Muscle layer of duodenum (tissue), 2 donors: ENCODE measurements at regions not wholly inside any gene's neighbourhood (a gene's known extent, or its start where the extent isn't known, plus 50 kb on each side); places are given as distances from the start of the nearest gene placed in this dataset.

ENCODE experiments used
- H3K27ac ChIP-seq: one replicate; pipeline ENCODE4 v1.7.0; 2013; ENCODE audit warnings: mild to moderate bottlenecking, low read length
- H3K27me3 ChIP-seq: one replicate; pipeline ENCODE4 v1.7.0; 2013; ENCODE audit warnings: low read depth, mild to moderate bottlenecking, control low read depth, low read length
- H3K36me3 ChIP-seq, 2 donors: one replicate each; pipeline ENCODE4 v1.7.0; 2013; ENCODE audit warnings: low read length in 2 of 2, control low read depth in 1 of 2, mild to moderate bottlenecking in 1 of 2; ENCODE audit not compliant: insufficient read depth in 2 of 2, control insufficient read depth in 1 of 2
- H3K4me1 ChIP-seq, 2 donors: one replicate each; pipeline ENCODE4 v1.7.0; 2013; ENCODE audit warnings: low read length in 2 of 2, mild to moderate bottlenecking in 2 of 2, control low read depth in 1 of 2, moderate library complexity in 1 of 2; ENCODE audit not compliant: insufficient read depth in 2 of 2, control insufficient read depth in 1 of 2
- H3K4me3 ChIP-seq, 2 donors: one replicate each; pipeline ENCODE4 v1.7.0; 2013; ENCODE audit warnings: low read length in 2 of 2, low read depth in 1 of 2, mild to moderate bottlenecking in 1 of 2
- H3K9me3 ChIP-seq, 2 donors: one replicate each; pipeline ENCODE4 v1.7.0; 2013; ENCODE audit warnings: low read length in 2 of 2, control low read depth in 1 of 2, mild to moderate bottlenecking in 1 of 2; ENCODE audit not compliant: control insufficient read depth in 1 of 2
- donor health status: healthy.

DNA sequence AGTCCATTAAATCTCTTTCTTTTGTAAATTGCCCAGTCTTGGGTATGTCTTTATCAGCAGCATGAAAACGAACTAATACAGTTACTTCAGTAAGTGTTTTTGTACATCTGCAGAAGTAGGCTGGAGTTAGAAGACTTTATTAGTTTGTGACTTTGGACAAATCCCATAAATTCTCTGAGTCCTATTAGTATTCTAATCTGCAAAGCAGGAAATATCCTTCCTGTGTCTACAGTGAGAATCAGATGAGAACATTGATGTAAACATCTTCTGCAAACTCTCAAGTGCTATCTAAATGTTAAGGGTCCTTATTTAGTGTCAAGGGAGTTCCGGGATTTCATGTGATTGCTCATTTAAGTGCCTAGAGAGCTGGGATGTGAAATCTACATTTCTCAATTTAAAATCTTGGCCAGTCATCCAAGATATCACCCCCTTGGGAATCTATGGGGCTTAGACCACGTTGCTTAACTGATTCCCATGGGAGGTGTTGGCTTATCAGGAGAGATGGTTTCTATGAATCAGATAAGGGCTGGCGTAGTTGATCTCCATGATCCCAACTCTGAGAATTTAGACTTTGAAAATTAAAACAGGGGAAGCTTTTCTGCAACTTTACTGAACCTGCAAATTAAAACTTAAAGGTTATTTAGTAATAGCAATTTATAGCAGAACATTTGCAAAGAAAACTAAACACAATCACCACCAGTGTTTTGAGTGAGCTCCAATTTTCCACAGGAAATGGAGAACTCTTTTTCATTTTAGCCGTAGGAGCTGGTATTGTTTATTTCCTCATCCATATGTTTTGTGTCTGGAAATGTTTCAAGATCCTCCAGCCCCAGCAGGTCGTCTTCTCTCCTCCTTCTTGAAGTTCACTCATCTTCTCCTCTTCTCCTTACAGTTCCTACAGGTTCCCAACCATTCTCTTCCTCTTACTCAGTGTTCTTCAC is 241.6 kb upstream of the CD180 start:
- Histone ChIP-seq H3K36me3 (no peaks in the 10 kb centered on the region), H3K4me1 (no peaks in the 10 kb centered on the region), H3K27me3 (no peaks in the 10 kb centered on the region), H3K9me3 (no peaks in the 10 kb centered on the region), H3K4me3 (no peak overlapping the region), H3K27ac (no peak overlapping the region)

DNA sequence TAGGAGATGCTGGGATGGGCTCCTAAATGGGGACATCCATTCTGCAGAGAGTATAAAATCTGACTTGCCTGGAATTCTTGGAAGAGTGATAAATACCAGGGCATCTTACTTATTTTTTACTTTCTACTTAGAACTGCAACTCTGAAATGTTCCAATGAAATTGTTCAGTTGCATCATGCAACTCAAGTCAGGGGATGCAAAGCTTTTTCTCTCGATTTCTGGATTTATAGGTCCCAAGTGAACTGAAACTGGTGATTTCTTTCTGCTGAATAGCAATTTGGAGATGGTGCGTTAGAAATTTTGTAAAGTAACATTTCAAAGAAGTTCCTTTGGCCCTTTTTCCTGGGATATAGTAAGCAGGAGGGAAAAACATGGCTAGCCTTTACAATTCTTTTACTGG is 238.4 kb upstream of the CD180 start:
- H3K4me1 ChIP-seq = no peaks in the 10 kb centered on the region
- H3K27me3 ChIP-seq = no peaks in the 10 kb centered on the region
- H3K4me3 ChIP-seq = no peak overlapping the region
- H3K9me3 ChIP-seq = no peaks in the 10 kb centered on the region
- no peaks in the 10 kb centered on the region for H3K36me3 ChIP-seq
- no peak overlapping the region for H3K27ac ChIP-seq

DNA sequence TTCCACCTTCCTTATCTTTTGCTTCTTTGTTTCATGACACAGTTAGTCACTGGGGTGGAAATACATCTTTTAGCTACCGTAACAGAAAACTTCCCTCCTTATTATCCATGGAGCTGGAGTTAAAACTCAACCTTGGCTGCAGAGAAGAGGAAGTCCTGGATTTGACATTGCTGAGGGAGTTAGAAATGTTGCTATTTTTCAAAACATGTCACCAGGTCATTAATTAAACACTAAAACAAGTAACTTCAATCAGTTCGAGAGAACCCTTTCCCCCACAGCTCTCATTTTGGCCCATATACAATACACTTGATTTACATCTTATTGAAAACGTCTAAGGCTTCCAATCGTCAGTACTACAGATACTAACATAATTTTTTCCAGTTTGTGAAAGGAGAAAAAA is 237.9 kb upstream of the CD180 start:
- Histone ChIP-seq H3K27me3 (no peaks in the 10 kb centered on the region), H3K4me1 (no peaks in the 10 kb centered on the region), H3K27ac (no peak overlapping the region), H3K4me3 (no peak overlapping the region), H3K9me3 (no peaks in the 10 kb centered on the region), H3K36me3 (no peaks in the 10 kb centered on the region)

DNA sequence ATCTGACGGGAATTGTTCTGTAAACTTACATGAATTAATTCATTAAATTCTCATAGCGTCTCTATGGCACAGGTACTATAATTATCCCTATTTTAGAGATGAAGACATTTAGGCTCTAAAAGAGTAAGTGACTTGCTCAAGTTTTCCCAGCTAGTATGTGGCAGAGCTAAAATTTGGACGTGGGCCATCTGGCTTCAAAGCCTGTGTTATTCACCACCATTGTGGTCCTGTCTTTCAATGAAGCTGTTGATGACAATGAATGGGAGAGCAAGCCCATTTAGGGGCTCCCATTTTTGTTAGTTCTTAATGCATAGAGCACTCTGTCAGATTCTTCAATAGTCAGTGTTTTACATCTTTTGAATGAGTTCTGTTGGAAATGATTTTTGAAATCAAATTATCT is 236.0 kb upstream of the CD180 start:
- Histone ChIP-seq H3K36me3 (no peaks in the 10 kb centered on the region), H3K4me3 (no peak overlapping the region), H3K27ac (no peak overlapping the region), H3K4me1 (no peaks in the 10 kb centered on the region), H3K27me3 (no peaks in the 10 kb centered on the region), H3K9me3 (no peaks in the 10 kb centered on the region)

DNA sequence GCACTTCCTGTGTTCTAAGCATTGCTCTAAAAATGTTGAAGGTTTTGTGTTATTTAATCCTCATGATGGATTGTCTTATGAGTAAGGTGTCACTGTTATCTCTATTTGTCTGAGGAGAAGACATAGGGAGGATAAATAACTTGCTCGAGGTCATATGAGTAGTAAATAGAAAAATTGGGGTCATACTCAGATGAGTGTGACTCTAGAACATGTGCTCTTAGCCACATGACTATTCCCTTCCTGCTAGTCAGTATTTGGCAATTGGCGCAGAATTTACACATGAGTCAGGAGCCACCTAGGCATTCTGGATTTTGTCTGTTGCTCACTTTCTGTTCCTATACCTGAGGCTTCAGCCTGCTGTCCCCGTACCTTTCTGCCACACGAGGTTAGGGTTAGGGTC is 234.6 kb upstream of the CD180 start:
- H3K36me3 ChIP-seq = no peaks in the 10 kb centered on the region
- H3K9me3 ChIP-seq = no peaks in the 10 kb centered on the region
- no peaks in the 10 kb centered on the region for H3K4me1 ChIP-seq
- H3K4me3 ChIP-seq = no peak overlapping the region
- no peaks in the 10 kb centered on the region for H3K27me3 ChIP-seq
- no peak overlapping the region for H3K27ac ChIP-seq

DNA sequence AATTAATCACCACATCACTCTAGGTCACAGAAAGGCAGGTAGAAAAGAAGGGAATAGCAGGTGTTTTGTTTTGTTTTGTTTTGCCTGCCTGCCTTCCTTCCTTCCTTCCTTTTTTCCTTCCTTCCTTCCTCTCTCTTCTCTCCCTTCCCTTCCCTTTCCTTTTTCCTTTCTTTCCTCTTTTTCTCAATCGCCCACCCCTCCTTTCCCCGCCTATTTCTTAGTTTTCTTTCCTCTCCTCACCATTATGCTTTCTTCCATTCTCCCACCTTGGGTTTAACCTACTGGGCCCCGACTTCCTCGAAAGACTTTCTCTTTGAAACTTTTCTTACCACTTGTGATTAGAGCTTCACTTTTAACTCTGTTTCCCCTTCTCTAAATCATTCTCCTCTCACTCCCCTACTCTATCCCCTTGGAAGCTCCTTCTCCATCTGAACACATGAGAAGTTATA is 231.3 kb upstream of the CD180 start:
- H3K27me3 ChIP-seq = no peaks in the 10 kb centered on the region
- H3K4me1 ChIP-seq = no peaks in the 10 kb centered on the region
- no peak overlapping the region for H3K4me3 ChIP-seq
- no peaks in the 10 kb centered on the region for H3K9me3 ChIP-seq
- H3K27ac ChIP-seq = no peak overlapping the region
- H3K36me3 ChIP-seq = no peaks in the 10 kb centered on the region

DNA sequence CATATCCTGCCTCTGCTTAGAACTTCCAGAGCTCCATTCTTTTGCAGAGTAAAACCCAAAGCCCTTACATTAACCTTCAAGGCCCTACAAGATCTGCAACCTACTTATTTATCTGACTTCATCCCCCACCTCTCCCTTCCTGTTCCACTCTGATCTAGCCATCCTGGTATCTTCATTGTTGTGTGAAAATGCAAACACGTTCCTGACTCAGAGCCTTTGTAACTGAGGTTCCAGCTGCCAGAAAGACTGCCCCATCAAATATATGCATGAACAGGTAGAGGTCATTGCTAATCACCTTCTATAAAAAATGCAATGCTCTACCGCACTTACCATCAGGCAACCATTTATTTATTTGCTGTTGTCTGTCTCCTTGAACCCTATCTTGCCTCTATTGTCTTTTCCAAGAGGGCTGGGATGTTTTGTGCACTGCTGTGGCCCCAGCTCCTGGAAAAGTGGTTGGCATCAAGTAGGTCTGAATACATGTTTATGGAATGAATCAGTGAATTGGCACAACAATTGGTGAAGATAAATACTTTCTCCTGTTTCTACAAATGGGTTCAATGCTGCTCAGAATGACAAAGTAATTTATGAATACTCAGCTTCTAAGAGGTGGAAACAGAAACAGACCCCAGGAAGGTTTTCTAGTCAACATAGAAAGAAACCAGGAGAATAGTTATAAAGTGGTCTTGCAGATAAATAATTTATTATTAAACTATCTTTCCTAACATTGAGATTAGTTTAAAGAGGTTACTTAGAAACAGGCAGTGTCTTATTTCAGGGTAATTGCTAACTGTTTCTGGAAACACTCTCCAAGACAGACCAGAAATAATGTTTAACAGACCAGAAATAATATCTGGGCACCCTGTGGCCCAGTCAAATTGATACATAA is 230.6 kb upstream of the CD180 start:
- H3K27ac ChIP-seq = no peak overlapping the region
- H3K27me3 ChIP-seq = no peaks in the 10 kb centered on the region
- no peaks in the 10 kb centered on the region for H3K9me3 ChIP-seq
- no peaks in the 10 kb centered on the region for H3K36me3 ChIP-seq
- H3K4me3 ChIP-seq = no peak overlapping the region
- H3K4me1 ChIP-seq = no peaks in the 10 kb centered on the region

DNA sequence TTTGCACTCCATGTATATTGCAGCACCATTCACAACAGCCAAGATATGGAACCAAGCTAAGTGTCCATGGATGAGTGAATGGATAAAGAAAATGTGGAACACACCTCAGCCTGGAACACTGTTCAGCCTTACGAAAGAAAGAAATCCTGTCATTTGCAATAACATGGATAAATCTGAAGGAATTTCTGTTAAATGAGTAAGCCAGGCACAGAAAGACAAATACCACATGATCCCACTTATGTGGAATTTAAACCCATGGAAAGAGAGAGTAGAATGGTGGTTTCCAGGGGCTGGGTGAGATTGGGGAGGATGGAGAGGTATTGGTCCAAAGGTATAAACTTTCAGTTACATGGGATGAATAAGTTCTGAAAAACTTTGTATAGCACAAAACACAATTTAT is 228.9 kb upstream of the CD180 start:
- H3K4me3 ChIP-seq = no peak overlapping the region
- no peaks in the 10 kb centered on the region for H3K27me3 ChIP-seq
- H3K36me3 ChIP-seq = no peaks in the 10 kb centered on the region
- H3K9me3 ChIP-seq = no peaks in the 10 kb centered on the region
- H3K4me1 ChIP-seq = no peaks in the 10 kb centered on the region
- H3K27ac ChIP-seq = no peak overlapping the region

DNA sequence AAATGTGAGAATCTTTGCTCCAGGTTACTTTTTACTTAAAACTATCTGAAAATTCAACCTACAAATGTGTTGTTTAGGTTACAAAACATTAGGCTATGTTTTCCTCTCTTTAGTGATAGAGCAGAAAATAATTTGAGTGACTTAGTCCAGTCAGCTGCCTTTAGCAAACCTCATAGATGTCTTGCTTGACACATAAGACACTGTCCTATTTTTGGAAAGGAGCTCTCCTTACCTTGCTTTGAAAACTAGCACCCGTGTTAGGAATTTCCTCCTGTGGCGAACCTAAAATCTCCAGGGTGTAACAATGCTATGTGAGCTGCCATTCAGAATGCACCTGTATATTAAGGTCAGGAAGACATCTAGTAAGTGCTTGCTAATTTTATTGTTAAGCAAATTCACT is 221.2 kb upstream of the CD180 start:
- no peaks in the 10 kb centered on the region for H3K4me1 ChIP-seq
- H3K27me3 ChIP-seq = no peaks in the 10 kb centered on the region
- no peak overlapping the region for H3K27ac ChIP-seq
- no peak overlapping the region for H3K4me3 ChIP-seq
- no peaks in the 10 kb centered on the region for H3K36me3 ChIP-seq
- H3K9me3 ChIP-seq = no peaks in the 10 kb centered on the region

DNA sequence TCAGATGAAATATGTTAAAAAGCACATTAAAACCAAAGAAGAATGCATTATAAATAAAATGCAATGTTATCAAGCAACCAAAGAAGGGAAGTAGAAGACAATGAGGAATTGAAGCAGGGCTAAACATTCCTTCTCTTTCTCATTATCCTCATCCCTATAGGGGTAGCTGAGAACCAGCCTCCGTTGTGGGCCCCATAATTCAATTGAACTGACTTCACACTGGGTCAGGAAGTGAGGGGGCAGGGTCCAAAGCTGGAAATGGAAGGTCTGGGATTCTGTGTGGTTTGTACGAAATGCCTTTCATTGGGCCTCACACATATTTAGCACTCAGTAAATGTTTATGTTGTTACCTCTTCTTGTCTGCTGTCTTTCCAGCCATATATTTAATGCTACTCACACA is 220.4 kb upstream of the CD180 start:
- no peaks in the 10 kb centered on the region for H3K27me3 ChIP-seq
- no peaks in the 10 kb centered on the region for H3K36me3 ChIP-seq
- H3K27ac ChIP-seq = no peak overlapping the region
- no peaks in the 10 kb centered on the region for H3K9me3 ChIP-seq
- no peak overlapping the region for H3K4me3 ChIP-seq
- H3K4me1 ChIP-seq = no peaks in the 10 kb centered on the region

DNA sequence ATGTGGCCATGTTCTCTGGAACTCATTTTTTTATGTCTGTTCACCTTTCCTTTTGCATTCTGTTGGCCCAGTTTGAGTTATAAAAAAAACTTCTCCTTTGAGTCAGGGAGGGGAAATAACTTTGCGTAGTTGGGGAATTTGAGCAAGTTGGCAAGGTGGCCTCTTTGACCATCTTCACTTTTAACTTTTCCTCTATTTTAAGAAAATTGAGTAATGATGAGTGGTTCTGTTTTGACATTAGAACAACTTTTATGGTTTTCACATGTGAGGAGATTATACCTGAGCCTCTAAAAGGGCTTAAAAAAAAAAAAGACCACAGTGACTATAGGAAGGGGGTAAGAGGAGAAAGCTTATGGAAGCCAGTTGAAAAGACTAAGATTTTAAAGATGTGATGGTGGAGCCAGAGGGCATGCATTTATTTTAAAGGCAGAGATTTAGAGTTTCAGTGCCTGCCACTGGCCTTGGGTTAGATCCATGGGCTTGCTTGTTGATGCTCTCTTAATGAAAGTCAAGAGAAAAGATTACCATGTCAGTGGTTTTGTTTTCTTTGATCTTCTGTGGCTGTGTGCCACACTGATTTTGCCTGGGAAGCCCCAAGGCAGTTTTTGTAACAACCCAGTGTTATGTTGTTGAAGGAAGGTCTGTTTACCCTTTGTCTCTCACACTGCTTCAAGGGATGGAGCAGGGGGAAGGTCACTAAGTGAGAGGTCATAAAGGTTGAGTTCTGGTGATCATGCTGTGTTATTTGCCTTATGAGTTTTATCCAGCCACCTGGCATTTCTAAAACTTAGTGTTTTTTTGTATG is 219.7 kb upstream of the CD180 start:
- Histone ChIP-seq H3K27me3 (no peaks in the 10 kb centered on the region), H3K9me3 (no peaks in the 10 kb centered on the region), H3K36me3 (no peaks in the 10 kb centered on the region), H3K27ac (no peak overlapping the region), H3K4me3 (no peak overlapping the region), H3K4me1 (no peaks in the 10 kb centered on the region)
